H1 (cell line): ENCODE measurements at regions not wholly inside any gene's neighbourhood (a gene's known extent, or its start where the extent isn't known, plus 50 kb on each side); places are given as distances from the start of the nearest gene placed in this dataset.

Experiments
- CTCF ChIA-PET: fragments of 300-600 bp; sonication (Branson Sonifier 250); formaldehyde crosslinking; loops from one replicate; lab custom pipeline; 2021; ENCODE audit not compliant: partially characterized antibody; lab: Charles Lee
- POLR2A ChIA-PET: fragments of 300-600 bp; sonication (Branson Sonifier 250); formaldehyde crosslinking; loops from one replicate; lab custom pipeline; 2021; ENCODE audit warnings: inconsistent platforms; ENCODE audit not compliant: partially characterized antibody; lab: Charles Lee
- DNase-seq, 2 experiments: peaks; one replicate each; pipeline versions ENCODE4 v3.0.0 to v3.0.0-alpha.2; 2010 to 2022; ENCODE audit warnings: low spot score in 2 of 2, low read depth in 1 of 2, mixed read lengths in 1 of 2
- FAIRE-seq: peaks from 2 replicates; lab custom pipeline; 2011; peaks lifted over from hg19 to GRCh38; lab: Jason Lieb, UNC
- H2AFZ ChIP-seq: 2 replicates; pipeline ENCODE4 v1.8.1; 2012; ENCODE audit warnings: low read length, inconsistent platforms
- H2AK5ac ChIP-seq: 2 replicates; pipeline ENCODE4 v1.6.1; 2013; ENCODE audit warnings: low read depth, low read length
- H2BK120ac ChIP-seq: replicated peaks from 2 replicates; pipeline ENCODE3; 2013; ENCODE audit warnings: low read depth, low read length, inconsistent platforms
- H2BK12ac ChIP-seq: 2 replicates; pipeline ENCODE4 v1.6.1; 2013; ENCODE audit warnings: low read depth, low read length
- H2BK15ac ChIP-seq: 2 replicates; pipeline ENCODE4 v1.6.1; 2013; ENCODE audit warnings: low read length
- H2BK20ac ChIP-seq: 2 replicates; pipeline ENCODE4 v1.6.1; 2013; ENCODE audit warnings: low read length
- H2BK5ac ChIP-seq: 2 replicates; pipeline ENCODE4 v1.6.1; 2013; ENCODE audit warnings: low read depth, low read length
- H3K14ac ChIP-seq: 2 replicates; pipeline ENCODE4 v1.6.1; 2013; ENCODE audit warnings: inconsistent platforms; ENCODE audit not compliant: insufficient read length
- H3K18ac ChIP-seq: 2 replicates; pipeline ENCODE4 v1.6.1; 2013; ENCODE audit warnings: low read length; ENCODE audit errors: extremely low read depth
- H3K23ac ChIP-seq: 2 replicates; pipeline ENCODE4 v1.6.1; 2013; ENCODE audit warnings: inconsistent platforms; ENCODE audit not compliant: insufficient read length
- H3K23me2 ChIP-seq: 2 replicates; pipeline ENCODE4 v1.6.1; 2013; ENCODE audit warnings: low read depth, low read length
- H3K27ac ChIP-seq: 2 replicates; pipeline ENCODE4 v1.6.1; 2011; ENCODE audit warnings: low read depth, low read length, inconsistent platforms
- H3K27me3 ChIP-seq, 4 experiments: replicated peaks in 1 of 4; 1 replicate in 1 of 4; 2 replicates in 3 of 4; pipeline versions ENCODE4 v1.6.1 to v1.8.1; 2011 to 2013; ENCODE audit warnings: low read length in 3 of 4, mild to moderate bottlenecking in 3 of 4, inconsistent platforms in 2 of 4, mixed read lengths in 2 of 4, moderate library complexity in 1 of 4; ENCODE audit not compliant: control insufficient read depth in 3 of 4, insufficient read depth in 3 of 4; ENCODE audit errors: extremely low read depth in 1 of 4
- H3K36me3 ChIP-seq, 4 experiments: 2 replicates each; pipeline versions ENCODE4 v1.6.1 to v1.8.1; 2011 to 2013; ENCODE audit warnings: mild to moderate bottlenecking in 4 of 4, low read length in 3 of 4, moderate library complexity in 2 of 4, control low read depth in 1 of 4, inconsistent platforms in 1 of 4; ENCODE audit not compliant: insufficient read depth in 4 of 4, control insufficient read depth in 2 of 4
- H3K4ac ChIP-seq: replicated peaks from 2 replicates; pipeline ENCODE3; 2013; ENCODE audit warnings: low read length, low read depth, mixed read lengths, inconsistent platforms; ENCODE audit not compliant: insufficient read length
- H3K4me1 ChIP-seq, 4 experiments: replicated peaks in 1 of 4; 1 replicate in 1 of 4; 2 replicates in 3 of 4; pipeline versions ENCODE4 v1.6.1 to v1.8.1; 2011 to 2013; ENCODE audit warnings: low read length in 3 of 4, inconsistent platforms in 2 of 4, mixed read lengths in 1 of 4; ENCODE audit not compliant: insufficient read depth in 4 of 4, control insufficient read depth in 3 of 4
- H3K4me2 ChIP-seq, 2 experiments: 2 replicates each; pipeline versions ENCODE4 v1.6.1 to v1.8.1; 2011 to 2013; ENCODE audit warnings: low read depth in 2 of 2, low read length in 2 of 2, control low read depth in 1 of 2, inconsistent platforms in 1 of 2, mild to moderate bottlenecking in 1 of 2; ENCODE audit not compliant: insufficient read depth in 1 of 2
- H3K4me3 ChIP-seq, 4 experiments: fragments of 200-600, 300-600 bp in 1 of 4; sonication (generic), shearing (Covaris generic), sonication (Bioruptor Twin) in 1 of 4; 2 replicates each; pipeline versions ENCODE4 v1.5.1 to v1.8.1; 2011 to 2016; ENCODE audit warnings: low read length in 4 of 4, low read depth in 3 of 4, control low read depth in 2 of 4, inconsistent platforms in 2 of 4, mild to moderate bottlenecking in 2 of 4, mixed read lengths in 1 of 4, moderate library complexity in 1 of 4; ENCODE audit not compliant: insufficient read depth in 2 of 4; ENCODE audit errors: extremely low read depth in 1 of 4
- H3K56ac ChIP-seq: replicated peaks from 2 replicates; pipeline ENCODE3; 2013; ENCODE audit warnings: low read depth, mild to moderate bottlenecking, mixed read lengths, low read length, inconsistent platforms; ENCODE audit not compliant: insufficient read length
- H3K79me1 ChIP-seq: 2 replicates; pipeline ENCODE4 v1.6.1; 2013; ENCODE audit warnings: low read depth, low read length, control low read depth
- H3K79me2 ChIP-seq, 2 experiments: 2 replicates each; pipeline versions ENCODE4 v1.6.1 to v1.8.1; 2012 to 2013; ENCODE audit warnings: low read length in 2 of 2, mild to moderate bottlenecking in 2 of 2, inconsistent platforms in 1 of 2; ENCODE audit not compliant: insufficient read depth in 2 of 2, control insufficient read depth in 1 of 2
- H3K9ac ChIP-seq, 4 experiments: replicated peaks in 1 of 4; 1 replicate in 1 of 4; 2 replicates in 3 of 4; pipeline versions ENCODE4 v1.6.1 to v1.8.1; 2011 to 2013; ENCODE audit warnings: low read depth in 3 of 4, low read length in 3 of 4, control low read depth in 2 of 4, mild to moderate bottlenecking in 2 of 4, moderate library complexity in 2 of 4, inconsistent platforms in 1 of 4; ENCODE audit errors: extremely low read depth in 1 of 4
- H3K9me3 ChIP-seq, 2 experiments: 2 replicates each; pipeline versions ENCODE4 v1.6.1 to v1.8.1; 2012 to 2013; ENCODE audit warnings: mild to moderate bottlenecking in 2 of 2, moderate library complexity in 2 of 2, control low read depth in 1 of 2, inconsistent platforms in 1 of 2, low read depth in 1 of 2, low read length in 1 of 2, mixed read lengths in 1 of 2; ENCODE audit not compliant: insufficient read depth in 2 of 2
- H4K20me1 ChIP-seq, 2 experiments: replicated peaks in 1 of 2; 2 replicates each; pipeline versions ENCODE3 to v1.8.1; 2011 to 2013; ENCODE audit warnings: inconsistent platforms in 2 of 2, low read length in 2 of 2, mild to moderate bottlenecking in 1 of 2; ENCODE audit not compliant: insufficient read depth in 2 of 2, control insufficient read depth in 1 of 2
- H4K5ac ChIP-seq: 2 replicates; pipeline ENCODE4 v1.6.1; 2013; ENCODE audit warnings: low read length, low read depth, mixed read lengths, inconsistent platforms; ENCODE audit not compliant: insufficient read length
- H4K8ac ChIP-seq: 2 replicates; pipeline ENCODE4 v1.8.0; 2013; ENCODE audit warnings: mild to moderate bottlenecking, moderate library complexity, low read length, inconsistent platforms; ENCODE audit not compliant: insufficient read depth; ENCODE audit errors: extremely low read depth
- H4K91ac ChIP-seq: replicated peaks from 2 replicates; pipeline ENCODE3; 2013; ENCODE audit warnings: low read length, mixed read lengths, inconsistent platforms; ENCODE audit not compliant: insufficient read length
- CHD1 ChIP-seq: IDR thresholded peaks from 2 replicates; pipeline ENCODE4 v1.6.1; 2012; ENCODE audit warnings: low read depth, low read length, improper control_type of control experiment
- CTCF ChIP-seq, 3 experiments: IDR thresholded peaks; 1 replicate in 2 of 3; 2 replicates in 1 of 3; pipeline versions ENCODE4 v1.5.1 to v1.6.1; 2011; ENCODE audit warnings: low read length in 3 of 3, mild to moderate bottlenecking in 3 of 3, inconsistent platforms in 2 of 3, low read depth in 1 of 3, moderate library complexity in 1 of 3; ENCODE audit not compliant: insufficient read depth in 1 of 3; ENCODE audit errors: control extremely low read depth in 1 of 3
- HDAC2 ChIP-seq, 2 experiments: fragments of 300-600 bp in 1 of 2; sonication (generic) in 1 of 2; IDR thresholded peaks; 2 replicates each; pipeline ENCODE4 v1.6.1; 2011 to 2012; ENCODE audit warnings: low read depth in 2 of 2, low read length in 2 of 2, mild to moderate bottlenecking in 2 of 2, moderate library complexity in 2 of 2, borderline replicate concordance in 1 of 2, inconsistent platforms in 1 of 2
- KDM4A ChIP-seq: IDR thresholded peaks from one replicate; pipeline ENCODE4 v1.7.1; 2012; ENCODE audit warnings: low read depth, mild to moderate bottlenecking, moderate library complexity, low read length, inconsistent platforms; ENCODE audit not compliant: severe bottlenecking
- SP2 ChIP-seq: IDR thresholded peaks from 2 replicates; pipeline ENCODE4 v1.6.1; 2012; ENCODE audit warnings: mild to moderate bottlenecking, low read length, inconsistent platforms
- WGBS, 2 experiments: shearing (Covaris generic) in 1 of 2; methylation state at CpG; one replicate each; pipeline versions ENCODE4 v1.1.6 to v1.1.7; 2013 to 2015; ENCODE audit warnings: low lambda C conversion rate in 2 of 2, mixed read lengths in 2 of 2, inconsistent platforms in 1 of 2, low coverage in 1 of 2, missing lambda C conversion rate in 1 of 2; ENCODE audit not compliant: insufficient replicate concordance in 2 of 2, insufficient coverage in 1 of 2, insufficient read length in 1 of 2; ENCODE audit errors: extremely low coverage in 1 of 2, missing lambda C conversion rate in 1 of 2; 5-methylcytosine and 5-hydroxymethylcytosine counted together

GRCh38 chr6:11430036-11430435, 107.5 kb upstream of the TMEM170B start:
- no peak overlapping the region for H4K91ac ChIP-seq
- ChIA-PET POLR2A (no interaction called here), CTCF (interaction anchor here (1.8 kb wide), 1 partner anchor 145 kb away, joined by 4 read pairs; no protein-coding TSS in a partner anchor)
- no peaks in the 10 kb centered on the region for H3K27me3 ChIP-seq
- 0 out of 2 replicates have a peak overlapping the region, but pooled peaks have one; percentile 6 for H2BK20ac ChIP-seq
- no peak overlapping the region for H3K56ac ChIP-seq
- no peak for TF ChIP-seq HDAC2 (IDR thresholded peaks at IDR 0.05; ENCODE audit: borderline replicate concordance in 1 of 2, low read depth in 2 of 2, low read length in 2 of 2)
- TF ChIP-seq CHD1 = no peak
- TF ChIP-seq KDM4A = no peak
- no peak for TF ChIP-seq CTCF (IDR thresholded peaks at IDR 0.05; ENCODE audit: control extremely low read depth in 1 of 3, insufficient read depth in 1 of 3, low read depth in 1 of 3, low read length in 3 of 3)
- no peak for TF ChIP-seq SP2
- H3K9ac ChIP-seq = no peak overlapping the region
- WGBS, 2 experiments = 89% methylated on average over 9 of the region's 9 CpGs; no CpG with 5 or more reads in 1 of the 2 experiments
- H2BK15ac ChIP-seq = 0 out of 2 replicates have a peak overlapping the region, but pooled peaks have one; percentile 83
- no peaks in the 10 kb centered on the region for H3K79me2 ChIP-seq
- no peak overlapping the region for H3K4ac ChIP-seq
- H2AK5ac ChIP-seq = no peak overlapping the region
- no peak overlapping the region for H3K27ac ChIP-seq
- no peak overlapping the region for H2AFZ ChIP-seq
- peak overlapping the region; percentile 25 for H2BK120ac ChIP-seq
- H3K79me1 ChIP-seq = 0 out of 2 replicates have a peak, but pooled peaks cover 2% of the 10 kb centered on the region
- H4K5ac ChIP-seq = no peak overlapping the region
- H2BK12ac ChIP-seq = no peak overlapping the region
- H4K8ac ChIP-seq = no peak overlapping the region
- H3K23ac ChIP-seq = no peak overlapping the region
- 0 out of 2 replicates have a peak overlapping the region, but pooled peaks have one; percentile 36 for H3K18ac ChIP-seq
- no peak overlapping the region for H3K4me2 ChIP-seq
- peaks cover 5% of the 10 kb centered on the region; the same call in 1 of the 2 replicates for H3K23me2 ChIP-seq
- FAIRE-seq (no peak), DNase-seq (no peak)
- no peaks in the 10 kb centered on the region for H3K36me3 ChIP-seq
- no peak overlapping the region for H3K14ac ChIP-seq
- H2BK5ac ChIP-seq = no peak overlapping the region
- H4K20me1 ChIP-seq = peaks cover 0 to 5% of the 10 kb centered on the region in 2 experiments
- H3K9me3 ChIP-seq = no peaks in the 10 kb centered on the region
- peaks cover 0 to 19% (median 7%) of the 10 kb centered on the region in 4 experiments; a peak in 3 of 7 replicates for H3K4me1 ChIP-seq
- H3K4me3 ChIP-seq = no peak overlapping the region
